HG03196 (cell line): ENCODE measurements at regions not wholly inside any gene's neighbourhood (a gene's known extent, or its start where the extent isn't known, plus 50 kb on each side); places are given as distances from the start of the nearest gene placed in this dataset.

Experiments used
- ATAC-seq: cut with Tn5 transposase; IDR thresholded peaks from one replicate; pipeline ENCODE4 v1.9.1; 2021; ENCODE audit not compliant: unreplicated experiment

- ATAC-seq: no peak
Measured at GRCh38 chr13:100817928-100818327, 143.3 kb upstream of the TMTC4 start.

- ATAC-seq: no peak
Measured at GRCh38 chr13:100815476-100816046, 141.0 kb upstream of the TMTC4 start.

DNA sequence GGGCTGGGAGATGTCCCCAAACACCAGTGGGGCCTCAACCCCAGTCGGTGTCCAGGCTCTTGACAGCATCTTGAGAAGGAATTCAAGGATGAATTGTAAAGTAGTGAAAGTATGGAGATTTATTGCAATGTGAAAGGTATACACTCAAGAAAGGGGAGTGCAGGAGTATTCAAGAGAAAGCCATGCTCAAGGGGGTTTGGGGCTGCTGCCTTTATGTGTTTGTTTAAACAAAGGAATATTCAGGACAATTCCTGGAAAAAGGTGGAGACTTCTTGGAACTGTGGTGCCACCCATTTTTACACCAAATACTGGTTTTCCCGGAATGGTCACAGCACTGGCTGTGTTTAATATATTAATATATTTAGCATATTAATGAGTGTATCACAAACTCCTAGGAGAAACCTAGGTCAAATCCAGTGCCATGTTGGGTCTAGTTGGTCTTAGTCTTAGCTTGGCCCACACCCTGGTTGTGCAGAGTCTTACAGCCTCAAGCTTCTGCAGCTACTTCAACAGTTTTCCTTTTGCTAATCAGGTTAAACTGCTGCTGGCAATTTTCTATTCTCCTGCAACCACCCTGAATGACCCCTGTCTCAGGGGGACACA, 138.5 kb upstream of the TMTC4 start:
- ATAC-seq: no peak

GRCh38 chr13:100811928-100812327, 137.3 kb upstream of the TMTC4 start:
- no peak for ATAC-seq

DNA sequence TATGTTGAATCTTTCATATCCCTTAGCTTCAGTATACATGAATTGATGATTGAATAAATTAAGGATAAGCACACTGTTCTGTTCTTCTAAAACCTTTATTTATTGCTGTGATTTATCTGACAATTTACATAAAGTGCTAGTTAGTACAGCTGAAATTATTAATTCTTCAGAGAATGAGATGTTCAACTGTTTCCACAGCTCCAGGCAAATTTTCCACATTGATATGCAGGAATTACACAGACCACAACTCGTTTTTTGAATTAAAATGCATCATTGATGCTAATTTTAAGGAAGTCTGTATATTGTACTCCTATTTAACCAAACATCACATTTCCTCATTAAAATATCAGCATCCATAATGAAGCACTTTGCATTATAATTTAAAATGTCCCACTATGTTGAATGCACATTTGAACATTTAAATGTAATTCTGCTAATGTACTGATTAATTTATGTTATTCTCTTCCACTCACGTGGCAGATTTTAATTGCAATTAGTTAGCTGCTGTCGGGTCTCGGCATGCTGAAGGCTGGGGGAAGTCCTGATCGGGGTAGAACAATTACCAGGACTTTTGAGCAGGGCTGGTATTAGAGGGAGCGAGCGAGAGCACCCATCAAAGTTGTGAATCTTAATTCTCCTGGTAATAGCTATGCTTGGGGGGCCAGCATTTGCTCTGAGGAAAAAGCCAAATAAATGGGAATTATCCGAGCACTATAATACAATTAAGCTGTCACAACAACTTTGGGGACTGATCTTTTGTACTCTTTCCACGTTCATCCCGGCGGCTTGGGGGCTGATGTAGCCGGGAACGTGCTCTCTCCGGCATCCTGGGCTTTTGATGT, 136.7 kb upstream of the TMTC4 start:
- no peak for ATAC-seq

GRCh38 chr13:100810481-100810880, 135.9 kb upstream of the TMTC4 start:
- ATAC-seq: no peak

DNA sequence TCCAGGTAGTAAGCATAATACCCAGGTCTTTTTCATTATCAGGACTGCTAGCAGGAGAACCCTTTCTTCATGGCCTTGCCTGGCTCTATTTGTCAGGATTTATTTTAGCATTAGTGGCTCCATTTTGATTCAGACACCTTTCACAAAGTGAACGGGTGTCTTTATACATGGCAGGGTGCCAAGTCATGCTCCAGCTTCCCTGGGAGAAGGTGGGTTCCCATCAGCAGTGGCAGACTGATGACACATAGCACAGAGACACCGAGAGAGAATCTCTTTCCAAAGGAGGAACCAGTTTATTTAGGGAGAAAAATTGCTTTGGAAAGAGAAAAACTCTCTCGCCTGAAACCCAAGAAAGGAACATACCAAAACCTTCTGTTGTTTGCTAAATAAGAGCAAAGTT, 135.3 kb upstream of the TMTC4 start:
- no peak for ATAC-seq

- ATAC-seq: no peak
Measured at GRCh38 chr13:100809129-100809390, 134.5 kb upstream of the TMTC4 start.

DNA sequence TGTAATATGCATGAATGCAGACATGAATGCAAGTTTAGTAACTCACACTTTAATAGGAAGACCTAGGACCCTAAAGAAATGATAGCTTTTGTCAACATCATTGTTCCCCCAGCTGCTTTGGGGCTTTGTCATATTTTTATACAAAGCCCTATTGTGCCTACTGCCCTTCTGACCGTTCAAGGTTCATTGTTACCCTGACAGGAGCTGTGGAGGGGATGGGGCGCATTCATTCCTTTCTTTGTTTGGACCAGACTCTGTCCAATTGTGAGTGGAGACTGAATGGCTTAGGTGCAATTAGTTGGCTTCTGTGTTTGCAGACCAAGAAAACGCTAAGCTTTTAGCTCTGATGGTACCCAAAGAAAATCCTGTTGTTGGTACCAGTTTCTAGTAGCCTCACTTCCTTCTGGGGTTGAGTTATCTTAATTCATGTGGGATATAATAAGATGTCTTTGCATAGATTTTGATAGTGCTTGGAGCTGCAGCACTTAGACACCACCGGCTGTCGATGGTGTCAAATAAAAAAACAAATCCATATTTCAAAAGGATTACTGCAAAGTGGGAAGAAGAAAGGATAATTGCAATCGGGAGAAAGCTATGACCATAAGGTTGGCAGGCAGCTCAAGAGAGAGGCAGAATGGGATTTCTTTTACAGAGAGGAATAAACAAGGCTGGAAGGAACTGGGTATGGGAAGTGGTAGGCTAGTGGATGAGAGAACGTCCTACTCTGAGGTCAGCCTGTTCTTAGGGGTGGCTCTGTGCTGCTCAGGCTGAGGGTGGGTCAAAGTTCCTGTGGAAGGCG, 133.9 kb upstream of the TMTC4 start:
- ATAC-seq: no peak

- ATAC-seq: no peak
Measured at GRCh38 chr13:100803091-100803490, 128.5 kb upstream of the TMTC4 start.

DNA sequence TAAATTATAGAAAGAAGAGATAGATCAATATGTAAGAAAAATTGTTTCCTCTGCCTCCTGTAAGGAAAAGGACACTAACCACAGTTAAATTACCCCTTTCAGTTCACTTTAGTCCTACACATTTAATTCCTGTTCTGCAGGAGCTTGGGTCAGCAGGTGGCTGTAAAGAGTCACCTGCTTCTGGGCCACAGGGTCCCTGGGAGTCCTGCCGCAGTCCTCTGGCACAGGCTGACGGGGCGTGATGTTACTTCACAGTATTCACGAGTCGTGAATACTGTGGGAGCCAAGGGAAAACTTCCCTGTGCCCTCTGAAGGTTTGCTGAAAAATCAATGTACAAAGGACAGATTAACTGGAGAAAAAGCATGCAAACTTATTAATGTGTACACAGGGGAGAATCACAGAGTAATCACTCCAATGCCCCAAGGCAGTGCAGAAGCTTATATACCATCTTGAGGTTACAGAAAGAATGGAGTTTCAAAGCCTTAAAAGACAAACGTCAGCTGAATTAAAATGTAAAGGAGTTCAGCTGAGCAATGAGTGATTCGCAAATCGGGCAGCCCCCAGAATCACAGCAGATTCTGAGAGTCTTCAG, 125.8 kb upstream of the TMTC4 start:
- no peak for ATAC-seq

GRCh38 chr13:100798739-100799361, 124.3 kb upstream of the TMTC4 start:
- ATAC-seq: no peak

GRCh38 chr13:100797921-100798320, 123.3 kb upstream of the TMTC4 start:
- no peak for ATAC-seq

DNA sequence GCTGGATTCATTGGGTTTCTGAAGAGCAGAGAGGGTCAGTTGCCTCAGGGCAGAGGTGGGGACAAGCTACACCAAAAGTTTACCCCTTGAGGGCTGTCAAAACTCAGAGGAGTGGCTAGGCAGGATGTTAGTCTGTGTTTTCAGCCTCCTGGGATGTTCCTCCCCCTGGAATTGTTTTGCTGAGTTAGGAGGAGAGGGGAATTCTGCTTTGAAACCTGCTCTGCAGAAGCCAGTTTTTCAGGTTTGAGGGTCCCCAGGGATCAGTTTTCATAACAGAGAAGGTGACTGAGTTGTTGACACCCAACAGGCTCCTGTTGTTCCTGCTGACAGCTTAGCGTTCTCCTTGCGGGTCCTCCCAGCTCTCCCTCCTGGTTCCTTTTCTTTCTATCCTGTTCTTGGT, 121.9 kb upstream of the TMTC4 start:
- ATAC-seq: no peak

- no peak for ATAC-seq
Measured at GRCh38 chr13:100794575-100794974, 120.0 kb upstream of the TMTC4 start.

DNA sequence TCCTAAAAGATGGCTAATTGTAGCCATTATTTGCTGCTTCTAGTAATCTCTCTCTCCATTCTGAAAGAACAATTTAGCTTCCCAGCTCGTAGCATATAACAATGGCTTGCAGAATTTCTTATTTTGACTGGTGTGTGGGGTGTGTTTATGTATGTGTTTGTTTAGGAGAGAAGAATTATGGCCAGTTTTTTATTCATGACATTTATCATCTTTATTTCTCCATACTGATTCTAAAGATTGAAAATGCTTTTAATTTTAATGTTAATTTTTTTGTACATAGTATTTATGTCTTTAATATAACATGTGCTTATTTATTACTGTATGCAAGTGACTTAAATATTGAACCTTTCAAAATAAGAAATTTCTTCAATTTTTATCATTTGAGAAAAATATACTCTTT, 115.8 kb upstream of the TMTC4 start:
- no peak for ATAC-seq

DNA sequence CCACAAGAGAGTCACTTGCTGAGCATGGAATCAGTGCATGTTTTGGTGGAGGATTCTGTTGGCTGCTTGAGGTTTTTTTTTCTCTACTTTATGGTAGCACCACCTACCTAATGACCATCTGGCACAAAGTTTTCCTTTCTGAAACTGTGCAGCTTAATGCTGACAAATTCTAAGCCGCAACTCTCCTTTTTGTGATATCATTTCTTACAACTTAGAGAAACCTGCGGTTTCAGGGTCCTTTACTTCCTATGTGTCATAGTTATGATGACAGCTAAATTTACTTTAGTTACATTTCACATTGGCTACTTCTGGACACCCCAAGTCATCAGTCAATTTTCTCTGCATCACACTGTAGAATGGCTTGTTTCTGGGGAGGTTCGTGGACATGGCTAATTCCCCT, 115.4 kb upstream of the TMTC4 start:
- ATAC-seq: peak; percentile 99

GRCh38 chr13:100789481-100789880, 114.9 kb upstream of the TMTC4 start:
- no peak for ATAC-seq

GRCh38 chr13:100789025-100789424, 114.4 kb upstream of the TMTC4 start:
- ATAC-seq: no peak

- no peak for ATAC-seq
Measured at GRCh38 chr13:100788540-100788939, 113.9 kb upstream of the TMTC4 start.

DNA sequence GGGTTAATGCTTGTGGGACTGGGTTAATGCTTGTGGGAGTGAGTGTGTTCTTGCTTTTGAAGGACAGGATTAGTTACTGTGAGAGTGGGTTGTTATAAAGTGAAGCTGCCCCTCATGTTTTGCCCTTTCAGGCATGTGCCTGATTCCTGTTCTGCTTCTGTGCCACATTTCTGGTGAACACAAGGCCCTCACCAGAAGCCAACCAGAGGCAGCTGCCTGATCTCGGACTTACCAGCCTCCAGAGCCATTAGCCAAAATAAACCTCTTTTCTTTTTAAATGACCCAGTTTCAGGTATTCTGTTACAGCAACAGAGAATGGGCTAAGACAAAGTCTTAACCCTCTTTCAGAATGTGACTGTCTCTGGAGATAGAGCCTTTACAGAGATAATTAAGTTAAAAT, 113.3 kb upstream of the TMTC4 start:
- ATAC-seq: no peak
